Ishikawa (cell line): ENCODE measurements at regions not wholly inside any gene's neighbourhood (a gene's known extent, or its start where the extent isn't known, plus 50 kb on each side); places are given as distances from the start of the nearest gene placed in this dataset.

Source experiments
- FOXM1 ChIP-seq: IDR thresholded peaks from 2 replicates; pipeline ENCODE4 v1.6.1; 2012; ENCODE audit warnings: low read depth, borderline replicate concordance
- NFIC ChIP-seq: IDR thresholded peaks from 2 replicates; pipeline ENCODE4 v1.6.1; 2012
- RAD21 ChIP-seq: IDR thresholded peaks from 2 replicates; pipeline ENCODE4 v1.6.1; 2012; ENCODE audit warnings: low read depth

GRCh38 chr18:26705757-26706156, 157.4 kb upstream of the KCTD1 start:
- TF ChIP-seq FOXM1 (no peak), NFIC (no peak), RAD21 (no peak)
